H1 (cell line): ENCODE measurements at regions not wholly inside any gene's neighbourhood (a gene's known extent, or its start where the extent isn't known, plus 50 kb on each side); places are given as distances from the start of the nearest gene placed in this dataset.
A peak's percentile ranks its signal among the peaks of the same experiment; 100 is the strongest.

ENCODE experiments used
- CTCF ChIA-PET: fragments of 300-600 bp; sonication (Branson Sonifier 250); formaldehyde crosslinking; loops from one replicate; lab custom pipeline; 2021; ENCODE audit not compliant: partially characterized antibody; lab: Charles Lee
- POLR2A ChIA-PET: fragments of 300-600 bp; sonication (Branson Sonifier 250); formaldehyde crosslinking; loops from one replicate; lab custom pipeline; 2021; ENCODE audit warnings: inconsistent platforms; ENCODE audit not compliant: partially characterized antibody; lab: Charles Lee
- DNase-seq, 2 experiments: peaks; one replicate each; pipeline versions ENCODE4 v3.0.0 to v3.0.0-alpha.2; 2010 to 2022; ENCODE audit warnings: low spot score in 2 of 2, low read depth in 1 of 2, mixed read lengths in 1 of 2
- FAIRE-seq: peaks from 2 replicates; lab custom pipeline; 2011; peaks lifted over from hg19 to GRCh38; lab: Jason Lieb, UNC
- H2AFZ ChIP-seq: 2 replicates; pipeline ENCODE4 v1.8.1; 2012; ENCODE audit warnings: low read length, inconsistent platforms
- H2AK5ac ChIP-seq: 2 replicates; pipeline ENCODE4 v1.6.1; 2013; ENCODE audit warnings: low read depth, low read length
- H2BK120ac ChIP-seq: replicated peaks from 2 replicates; pipeline ENCODE3; 2013; ENCODE audit warnings: low read depth, low read length, inconsistent platforms
- H2BK12ac ChIP-seq: 2 replicates; pipeline ENCODE4 v1.6.1; 2013; ENCODE audit warnings: low read depth, low read length
- H2BK15ac ChIP-seq: 2 replicates; pipeline ENCODE4 v1.6.1; 2013; ENCODE audit warnings: low read length
- H2BK20ac ChIP-seq: 2 replicates; pipeline ENCODE4 v1.6.1; 2013; ENCODE audit warnings: low read length
- H2BK5ac ChIP-seq: 2 replicates; pipeline ENCODE4 v1.6.1; 2013; ENCODE audit warnings: low read depth, low read length
- H3K14ac ChIP-seq: 2 replicates; pipeline ENCODE4 v1.6.1; 2013; ENCODE audit warnings: inconsistent platforms; ENCODE audit not compliant: insufficient read length
- H3K18ac ChIP-seq: 2 replicates; pipeline ENCODE4 v1.6.1; 2013; ENCODE audit warnings: low read length; ENCODE audit errors: extremely low read depth
- H3K23ac ChIP-seq: 2 replicates; pipeline ENCODE4 v1.6.1; 2013; ENCODE audit warnings: inconsistent platforms; ENCODE audit not compliant: insufficient read length
- H3K23me2 ChIP-seq: 2 replicates; pipeline ENCODE4 v1.6.1; 2013; ENCODE audit warnings: low read depth, low read length
- H3K27ac ChIP-seq: 2 replicates; pipeline ENCODE4 v1.6.1; 2011; ENCODE audit warnings: low read depth, low read length, inconsistent platforms
- H3K27me3 ChIP-seq, 4 experiments: replicated peaks in 1 of 4; 1 replicate in 1 of 4; 2 replicates in 3 of 4; pipeline versions ENCODE4 v1.6.1 to v1.8.1; 2011 to 2013; ENCODE audit warnings: low read length in 3 of 4, mild to moderate bottlenecking in 3 of 4, inconsistent platforms in 2 of 4, mixed read lengths in 2 of 4, moderate library complexity in 1 of 4; ENCODE audit not compliant: control insufficient read depth in 3 of 4, insufficient read depth in 3 of 4; ENCODE audit errors: extremely low read depth in 1 of 4
- H3K36me3 ChIP-seq, 4 experiments: 2 replicates each; pipeline versions ENCODE4 v1.6.1 to v1.8.1; 2011 to 2013; ENCODE audit warnings: mild to moderate bottlenecking in 4 of 4, low read length in 3 of 4, moderate library complexity in 2 of 4, control low read depth in 1 of 4, inconsistent platforms in 1 of 4; ENCODE audit not compliant: insufficient read depth in 4 of 4, control insufficient read depth in 2 of 4
- H3K4ac ChIP-seq: replicated peaks from 2 replicates; pipeline ENCODE3; 2013; ENCODE audit warnings: low read length, low read depth, mixed read lengths, inconsistent platforms; ENCODE audit not compliant: insufficient read length
- H3K4me1 ChIP-seq, 4 experiments: replicated peaks in 1 of 4; 1 replicate in 1 of 4; 2 replicates in 3 of 4; pipeline versions ENCODE4 v1.6.1 to v1.8.1; 2011 to 2013; ENCODE audit warnings: low read length in 3 of 4, inconsistent platforms in 2 of 4, mixed read lengths in 1 of 4; ENCODE audit not compliant: insufficient read depth in 4 of 4, control insufficient read depth in 3 of 4
- H3K4me2 ChIP-seq, 2 experiments: 2 replicates each; pipeline versions ENCODE4 v1.6.1 to v1.8.1; 2011 to 2013; ENCODE audit warnings: low read depth in 2 of 2, low read length in 2 of 2, control low read depth in 1 of 2, inconsistent platforms in 1 of 2, mild to moderate bottlenecking in 1 of 2; ENCODE audit not compliant: insufficient read depth in 1 of 2
- H3K4me3 ChIP-seq, 4 experiments: fragments of 200-600, 300-600 bp in 1 of 4; sonication (generic), shearing (Covaris generic), sonication (Bioruptor Twin) in 1 of 4; 2 replicates each; pipeline versions ENCODE4 v1.5.1 to v1.8.1; 2011 to 2016; ENCODE audit warnings: low read length in 4 of 4, low read depth in 3 of 4, control low read depth in 2 of 4, inconsistent platforms in 2 of 4, mild to moderate bottlenecking in 2 of 4, mixed read lengths in 1 of 4, moderate library complexity in 1 of 4; ENCODE audit not compliant: insufficient read depth in 2 of 4; ENCODE audit errors: extremely low read depth in 1 of 4
- H3K56ac ChIP-seq: replicated peaks from 2 replicates; pipeline ENCODE3; 2013; ENCODE audit warnings: low read depth, mild to moderate bottlenecking, mixed read lengths, low read length, inconsistent platforms; ENCODE audit not compliant: insufficient read length
- H3K79me1 ChIP-seq: 2 replicates; pipeline ENCODE4 v1.6.1; 2013; ENCODE audit warnings: low read depth, low read length, control low read depth
- H3K79me2 ChIP-seq, 2 experiments: 2 replicates each; pipeline versions ENCODE4 v1.6.1 to v1.8.1; 2012 to 2013; ENCODE audit warnings: low read length in 2 of 2, mild to moderate bottlenecking in 2 of 2, inconsistent platforms in 1 of 2; ENCODE audit not compliant: insufficient read depth in 2 of 2, control insufficient read depth in 1 of 2
- H3K9ac ChIP-seq, 4 experiments: replicated peaks in 1 of 4; 1 replicate in 1 of 4; 2 replicates in 3 of 4; pipeline versions ENCODE4 v1.6.1 to v1.8.1; 2011 to 2013; ENCODE audit warnings: low read depth in 3 of 4, low read length in 3 of 4, control low read depth in 2 of 4, mild to moderate bottlenecking in 2 of 4, moderate library complexity in 2 of 4, inconsistent platforms in 1 of 4; ENCODE audit errors: extremely low read depth in 1 of 4
- H3K9me3 ChIP-seq, 2 experiments: 2 replicates each; pipeline versions ENCODE4 v1.6.1 to v1.8.1; 2012 to 2013; ENCODE audit warnings: mild to moderate bottlenecking in 2 of 2, moderate library complexity in 2 of 2, control low read depth in 1 of 2, inconsistent platforms in 1 of 2, low read depth in 1 of 2, low read length in 1 of 2, mixed read lengths in 1 of 2; ENCODE audit not compliant: insufficient read depth in 2 of 2
- H4K20me1 ChIP-seq, 2 experiments: replicated peaks in 1 of 2; 2 replicates each; pipeline versions ENCODE3 to v1.8.1; 2011 to 2013; ENCODE audit warnings: inconsistent platforms in 2 of 2, low read length in 2 of 2, mild to moderate bottlenecking in 1 of 2; ENCODE audit not compliant: insufficient read depth in 2 of 2, control insufficient read depth in 1 of 2
- H4K5ac ChIP-seq: 2 replicates; pipeline ENCODE4 v1.6.1; 2013; ENCODE audit warnings: low read length, low read depth, mixed read lengths, inconsistent platforms; ENCODE audit not compliant: insufficient read length
- H4K8ac ChIP-seq: 2 replicates; pipeline ENCODE4 v1.8.0; 2013; ENCODE audit warnings: mild to moderate bottlenecking, moderate library complexity, low read length, inconsistent platforms; ENCODE audit not compliant: insufficient read depth; ENCODE audit errors: extremely low read depth
- H4K91ac ChIP-seq: replicated peaks from 2 replicates; pipeline ENCODE3; 2013; ENCODE audit warnings: low read length, mixed read lengths, inconsistent platforms; ENCODE audit not compliant: insufficient read length
- CEBPB ChIP-seq: IDR thresholded peaks from 2 replicates; pipeline ENCODE4 v1.6.1; 2012; ENCODE audit warnings: low read depth, low read length
- CTBP2 ChIP-seq: IDR thresholded peaks from 2 replicates; pipeline ENCODE4 v1.7.0; 2011; ENCODE audit warnings: borderline replicate concordance, mild to moderate bottlenecking, moderate library complexity, mixed read lengths, low read length; ENCODE audit not compliant: insufficient read depth, insufficient read length
- KDM5A ChIP-seq: fragments of 200-600 bp; IDR thresholded peaks from 2 replicates; pipeline ENCODE4 v1.7.1; 2012; ENCODE audit warnings: mild to moderate bottlenecking, low read length, inconsistent platforms, mixed read lengths
- NRF1 ChIP-seq: IDR thresholded peaks from 2 replicates; pipeline ENCODE4 v1.6.1; 2011; ENCODE audit warnings: mild to moderate bottlenecking, low read depth, low read length, improper control_type of control experiment
- POLR2A ChIP-seq, 2 experiments: IDR thresholded peaks; 1 replicate in 1 of 2; 2 replicates in 1 of 2; pipeline ENCODE4 v1.6.1; 2011; ENCODE audit warnings: low read depth in 2 of 2, low read length in 2 of 2, mild to moderate bottlenecking in 2 of 2; ENCODE audit errors: control extremely low read depth in 1 of 2
- SUZ12 ChIP-seq: fragments of 200-600 bp; sonication (generic); IDR thresholded peaks from 2 replicates; pipeline ENCODE4 v1.6.1; 2012; ENCODE audit warnings: mild to moderate bottlenecking, inconsistent platforms, low read length, moderate library complexity, mixed read lengths
- WGBS, 2 experiments: shearing (Covaris generic) in 1 of 2; methylation state at CpG; one replicate each; pipeline versions ENCODE4 v1.1.6 to v1.1.7; 2013 to 2015; ENCODE audit warnings: low lambda C conversion rate in 2 of 2, mixed read lengths in 2 of 2, inconsistent platforms in 1 of 2, low coverage in 1 of 2, missing lambda C conversion rate in 1 of 2; ENCODE audit not compliant: insufficient replicate concordance in 2 of 2, insufficient coverage in 1 of 2, insufficient read length in 1 of 2; ENCODE audit errors: extremely low coverage in 1 of 2, missing lambda C conversion rate in 1 of 2; 5-methylcytosine and 5-hydroxymethylcytosine counted together
- TF ChIP-seq, protein P1 (sequence below): IDR thresholded peaks from 2 replicates; pipeline ENCODE4 v1.6.1; 2012; ENCODE audit warnings: inconsistent platforms

GRCh38 chr17:72468841-72469240, 348.0 kb downstream of the SOX9 start:
- Histone ChIP-seq H3K79me2 (no peaks in the 10 kb centered on the region), H3K4me2 (peak overlapping the region in 1 of 2 experiments; percentile 19; a peak in 2 of 4 replicates), H2AFZ (0 out of 2 replicates have a peak overlapping the region, but pooled peaks have one; percentile 57), H4K5ac (no peak overlapping the region), H2BK15ac (0 out of 2 replicates have a peak overlapping the region, but pooled peaks have one; percentile 50), H3K27ac (no peak overlapping the region), H2AK5ac (peak overlapping the region; percentile 80; the same call in 1 of the 2 replicates), H3K23ac (no peak overlapping the region), H3K9ac (no peak overlapping the region), H3K18ac (peak overlapping the region; percentile 62; the same call in 1 of the 2 replicates), H3K56ac (no peak overlapping the region), H2BK120ac (no peak overlapping the region), H2BK20ac (peak overlapping the region; percentile 64), H4K8ac (peak overlapping the region; percentile 74), H2BK12ac (peak overlapping the region; percentile 94; the same call in 1 of the 2 replicates), H3K36me3 (no peaks in the 10 kb centered on the region), H3K9me3 (no peaks in the 10 kb centered on the region; a peak in 1 of 4 replicates), H3K79me1 (no peaks in the 10 kb centered on the region), H3K27me3 (no peaks in the 10 kb centered on the region), H3K14ac (no peak overlapping the region), H4K91ac (peak overlapping the region; percentile 70), H3K4me3 (no peak overlapping the region), H3K23me2 (no peaks in the 10 kb centered on the region), H3K4me1 (peaks cover 0 to 21% (median 10%) of the 10 kb centered on the region in 4 experiments; a peak in 6 of 7 replicates), H4K20me1 (no peaks in the 10 kb centered on the region), H3K4ac (no peak overlapping the region), H2BK5ac (0 out of 2 replicates have a peak overlapping the region, but pooled peaks have one; percentile 12)
- WGBS, 2 experiments = 88% methylated on average over 4 of the region's 4 CpGs; no CpG with 5 or more reads in 1 of the 2 experiments
- FAIRE-seq (no peak), DNase-seq (no peak)
- TF ChIP-seq SUZ12 (no peak), CEBPB (no peak), KDM5A (no peak), CTBP2 (no peak), POLR2A (IDR thresholded peaks at IDR 0.05; ENCODE audit: control extremely low read depth in 1 of 2, low read depth in 2 of 2, low read length in 2 of 2) (no peak), NRF1 (no peak)
- TF ChIP-seq, protein P1, sequence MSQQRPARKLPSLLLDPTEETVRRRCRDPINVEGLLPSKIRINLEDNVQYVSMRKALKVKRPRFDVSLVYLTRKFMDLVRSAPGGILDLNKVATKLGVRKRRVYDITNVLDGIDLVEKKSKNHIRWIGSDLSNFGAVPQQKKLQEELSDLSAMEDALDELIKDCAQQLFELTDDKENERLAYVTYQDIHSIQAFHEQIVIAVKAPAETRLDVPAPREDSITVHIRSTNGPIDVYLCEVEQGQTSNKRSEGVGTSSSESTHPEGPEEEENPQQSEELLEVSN = no peak
- POLR2A ChIA-PET = no interaction called here
- CTCF ChIA-PET = interaction anchor here (1.1 to 1.5 kb wide), 2 partner anchors 11 to 88 kb away, joined by 3 read pairs; no protein-coding TSS in a partner anchor
